HG02840 (cell line): ENCODE measurements at regions not wholly inside any gene's neighbourhood (a gene's known extent, or its start where the extent isn't known, plus 50 kb on each side); places are given as distances from the start of the nearest gene placed in this dataset.
"Not testable (repeated sequence)": the region's sequence is repeated elsewhere in the genome, so short reads cannot be mapped to it uniquely, and the experiment has no call there.

Source experiments
- ATAC-seq: cut with Tn5 transposase; IDR thresholded peaks from one replicate; pipeline ENCODE4 v1.9.1; 2021; ENCODE audit warnings: mild to moderate bottlenecking, moderate library complexity, moderate number of reproducible peaks; ENCODE audit not compliant: unreplicated experiment, low FRiP score

- no peak for ATAC-seq
Observed at GRCh38 chr3:43236008-43236407, 50.3 kb upstream of the SNRK start.

GRCh38 chr3:43233062-43233461 lies 53.3 kb upstream of the SNRK start:
- no peak for ATAC-seq

GRCh38 chr3:43231276-43232000 lies 54.9 kb upstream of the SNRK start:
- ATAC-seq = no peak

DNA sequence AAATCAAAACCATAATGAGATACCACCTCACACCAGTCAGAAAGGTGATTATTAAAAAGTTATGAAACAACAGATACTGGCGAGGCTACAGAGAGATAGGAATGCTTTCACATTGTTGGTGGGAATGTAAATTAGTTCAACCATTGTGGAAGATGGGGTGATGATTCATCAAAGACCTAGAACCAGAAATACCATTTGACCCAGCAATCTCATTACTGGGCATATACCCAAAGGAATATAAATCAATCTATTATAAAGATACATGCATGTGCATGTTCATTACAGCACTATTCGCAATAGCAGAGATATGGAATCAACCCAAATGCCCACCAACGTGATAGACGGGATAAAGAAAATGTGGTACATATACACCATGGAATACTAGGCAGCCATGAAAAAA lies 56.5 kb upstream of the SNRK start:
- ATAC-seq = not testable (repeated sequence)

- not testable (repeated sequence) for ATAC-seq
Observed at GRCh38 chr3:43227685-43228084, 58.7 kb upstream of the SNRK start.

- no peak for ATAC-seq
Observed at GRCh38 chr3:43224405-43225073, 61.8 kb upstream of the SNRK start.

- ATAC-seq = no peak
Observed at GRCh38 chr3:43223670-43224364, 62.5 kb upstream of the SNRK start.

DNA sequence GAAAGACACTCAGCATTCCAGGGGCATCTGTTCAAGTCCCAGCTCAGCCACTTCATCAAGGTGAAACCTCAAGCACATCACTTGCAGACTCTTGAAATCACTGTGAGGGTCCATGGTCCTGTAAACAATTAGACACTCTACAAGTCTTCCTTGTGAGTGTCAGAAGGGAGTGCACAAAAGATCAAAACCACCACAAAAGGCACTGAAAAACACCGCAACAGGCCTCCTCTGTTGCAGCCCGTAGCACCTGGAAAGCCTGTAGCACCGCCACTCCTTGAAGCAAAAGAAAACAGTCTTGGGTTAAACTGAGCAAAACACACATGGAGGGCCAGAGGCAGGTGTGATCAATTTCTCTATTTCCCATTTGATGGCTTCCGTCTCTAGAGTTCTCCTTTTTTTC lies 63.8 kb upstream of the SNRK start:
- no peak for ATAC-seq

DNA sequence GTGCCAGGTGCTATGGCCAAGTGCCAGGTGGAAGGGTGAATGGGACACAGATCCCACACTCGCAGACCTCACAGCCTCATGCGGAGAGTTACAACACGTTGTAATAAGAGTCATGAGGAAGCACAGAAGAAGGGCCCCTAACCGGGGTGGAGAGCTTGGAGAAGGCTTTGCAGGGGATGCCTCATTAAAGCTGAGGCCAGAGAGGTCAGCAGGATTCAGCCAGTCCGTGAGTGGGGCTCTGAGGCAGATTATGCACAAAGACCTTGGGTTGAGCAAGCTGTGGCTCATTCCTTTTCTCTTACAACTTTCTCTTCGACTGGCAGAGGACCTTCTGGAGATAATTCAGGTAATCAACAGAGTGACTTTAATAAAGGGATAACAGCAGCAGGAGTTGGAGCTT lies 65.3 kb upstream of the SNRK start:
- ATAC-seq = no peak

DNA sequence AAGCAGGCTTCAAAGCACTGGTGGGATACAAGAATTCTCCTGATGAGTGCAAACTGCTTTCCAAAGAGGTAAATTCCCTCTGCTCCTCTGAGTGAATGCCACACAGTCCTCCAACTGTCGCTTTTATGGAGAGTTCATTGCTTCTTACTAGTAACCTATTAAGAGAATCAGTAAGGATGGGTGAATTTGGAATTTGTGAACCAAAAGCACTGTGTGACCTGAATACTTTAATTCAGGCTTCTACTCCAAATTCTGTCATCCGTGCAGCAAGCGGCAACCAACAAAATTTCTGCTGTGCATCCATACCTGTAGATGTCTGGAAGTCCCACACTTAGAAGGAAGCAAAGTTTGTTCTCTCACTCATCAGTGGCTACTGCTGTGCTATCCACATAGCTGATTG lies 66.7 kb upstream of the SNRK start:
- no peak for ATAC-seq

DNA sequence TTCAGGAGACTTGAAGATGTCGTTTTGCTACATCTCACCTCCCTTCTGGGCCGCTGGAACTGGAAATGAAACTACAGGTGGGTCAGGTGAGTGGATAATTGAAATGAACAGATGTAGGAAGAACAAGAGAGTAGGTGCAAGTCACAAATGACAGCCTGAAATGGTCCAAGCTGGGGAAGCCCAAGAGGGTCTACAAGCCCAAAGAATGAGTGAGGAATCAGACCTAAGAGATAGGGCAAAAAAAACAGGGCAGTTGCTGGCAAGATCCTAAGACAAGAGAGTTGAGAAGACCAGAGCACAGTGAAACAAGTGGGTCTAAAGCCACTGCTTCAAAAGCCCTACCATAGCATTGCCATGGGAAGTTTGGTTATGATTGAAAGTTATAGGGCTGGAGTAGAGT lies 67.4 kb upstream of the SNRK start:
- no peak for ATAC-seq

DNA sequence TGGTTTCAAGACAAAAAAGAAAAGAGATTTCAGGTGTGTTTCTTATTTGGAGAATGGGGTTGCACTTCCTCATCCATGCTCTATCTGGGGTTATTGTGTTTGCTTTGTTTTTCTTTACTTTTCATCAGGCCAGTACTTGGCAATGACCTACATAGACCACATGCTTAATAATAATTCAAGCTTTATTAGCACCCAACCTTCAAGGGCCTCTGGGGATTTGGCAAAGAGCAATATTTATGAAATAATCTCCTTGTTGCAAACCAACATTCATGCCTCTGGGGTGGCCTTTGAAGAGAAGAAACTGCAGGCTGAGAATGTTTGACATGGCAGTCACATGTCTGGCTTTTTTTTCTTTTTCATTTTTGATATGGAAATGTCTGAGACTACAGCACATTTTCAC lies 68.2 kb upstream of the SNRK start:
- no peak for ATAC-seq

GRCh38 chr3:43217633-43218032 lies 68.7 kb upstream of the SNRK start:
- ATAC-seq = no peak

- ATAC-seq = no peak
Observed at GRCh38 chr3:43217206-43217605, 69.1 kb upstream of the SNRK start.

- no peak for ATAC-seq
Observed at GRCh38 chr3:43215663-43216275, 70.6 kb upstream of the SNRK start.

- no peak for ATAC-seq
Observed at GRCh38 chr3:43215138-43215537, 71.2 kb upstream of the SNRK start.

GRCh38 chr3:43214616-43215015 lies 71.7 kb upstream of the SNRK start:
- ATAC-seq = no peak

DNA sequence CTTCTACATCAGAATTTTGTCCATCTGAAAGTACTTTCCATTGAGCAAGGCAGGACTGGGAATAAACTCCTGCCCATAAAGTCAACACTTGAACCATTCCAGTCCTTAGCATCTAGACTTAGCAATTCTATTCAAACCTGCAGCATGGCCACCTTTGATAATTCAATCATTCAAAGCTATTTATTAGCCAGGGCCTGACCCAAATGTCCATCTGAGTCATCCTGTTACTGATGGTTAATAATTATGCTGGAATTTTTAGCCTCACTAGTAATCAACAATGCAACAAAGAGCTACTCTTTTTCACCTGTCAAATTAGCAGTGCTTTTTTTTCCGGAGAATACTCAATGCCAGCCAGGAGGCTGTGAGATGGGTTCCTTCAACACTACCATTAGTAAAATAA lies 72.7 kb upstream of the SNRK start:
- no peak for ATAC-seq

GRCh38 chr3:43212914-43213611 lies 73.3 kb upstream of the SNRK start:
- no peak for ATAC-seq

DNA sequence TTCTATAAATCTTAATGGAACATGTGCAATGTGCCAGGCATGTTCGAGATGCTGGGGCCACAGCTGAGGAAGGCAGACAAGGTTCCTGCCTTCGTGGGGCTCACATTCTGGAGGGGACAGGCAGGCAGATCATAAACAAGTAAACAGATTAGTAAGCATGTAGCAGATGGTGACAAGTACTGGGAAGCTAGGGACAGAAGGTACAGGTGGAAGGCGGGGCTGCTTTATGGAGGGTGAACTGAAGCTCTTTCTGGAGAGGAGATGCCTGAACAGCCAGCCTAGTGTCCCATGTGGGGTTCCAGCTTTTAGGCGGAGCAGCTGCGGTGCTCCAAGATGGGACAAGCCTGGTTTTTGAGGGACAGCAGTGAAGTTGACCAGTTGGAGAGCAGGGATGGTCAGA lies 74.7 kb upstream of the SNRK start:
- no peak for ATAC-seq
